ENCODE measurements at regions not wholly inside any gene's neighbourhood (a gene's known extent, or its start where the extent isn't known, plus 50 kb on each side); places are given as distances from the start of the nearest gene placed in this dataset.

- dilution Hi-C loops (cut with HindIII; ENCODE audit: low sequenced_read_pairs, unreplicated experiment) = no loop called here
- no peak for ATAC-seq (ENCODE audit: low read depth)
Measured at GRCh38 chr9:108783326-108783725, 72.5 kb downstream of the ACTL7B start.

More at GRCh38 chr9:108783326-108783725, 72.5 kb downstream of the ACTL7B start:
- TF ChIP-seq RCOR1 (IDR thresholded peaks at IDR 0.05; ENCODE audit: insufficient replicate concordance, low read length) = no peak
- H3K4me1 ChIP-seq (ENCODE audit: control insufficient read depth, insufficient read depth, low read length) = no peaks in the 10 kb centered on the region
- no peak overlapping the region for H3K27ac ChIP-seq (ENCODE audit: insufficient read depth, low read length)
- ChIA-PET POLR2A (ENCODE audit: unreplicated experiment) (no interaction called here), CTCF (no interaction called here)
- H3K18ac ChIP-seq (ENCODE audit: low read depth, low read length) = no peak overlapping the region
- no peak overlapping the region for H4K91ac ChIP-seq (ENCODE audit: insufficient read depth, low read depth, low read length)
- in situ Hi-C loops (cut with MboI; ENCODE audit: low sequenced_read_pairs) (no loop called here), intact Hi-C loops (cut with micrococcal nuclease) (no loop called here)
- no peak overlapping the region for H2AFZ ChIP-seq (replicated peaks; ENCODE audit: low read length, poor library complexity)
- no peaks in the 10 kb centered on the region for H3K9me1 ChIP-seq (ENCODE audit: insufficient read depth, low read length)
- no peak overlapping the region for H3K23ac ChIP-seq (ENCODE audit: low read depth, low read length)
- no peaks in the 10 kb centered on the region for H3K9me3 ChIP-seq (ENCODE audit: control insufficient read depth, insufficient read depth, low read length)
- no peak overlapping the region for H3K4me3 ChIP-seq (ENCODE audit: insufficient read depth, low read depth, low read length)
- no peak for DNase-seq
- no peak overlapping the region for H3K56ac ChIP-seq (ENCODE audit: extremely low read depth, insufficient read depth, low read length)
- H3K4me2 ChIP-seq (ENCODE audit: low read depth, low read length) = no peak overlapping the region
- no peaks in the 10 kb centered on the region for H3K36me3 ChIP-seq (ENCODE audit: control insufficient read depth, insufficient read depth, low read length)
- H4K8ac ChIP-seq (ENCODE audit: low read depth in 2 of 2, low read length in 2 of 2) = no peak overlapping the region
- H4K20me1 ChIP-seq (ENCODE audit: insufficient read depth, low read length) = no peaks in the 10 kb centered on the region
- no peak overlapping the region for H2AK5ac ChIP-seq (ENCODE audit: low read depth, low read length)
- no peak overlapping the region for H2BK15ac ChIP-seq (ENCODE audit: low read depth, low read length)
- no peak overlapping the region for H2BK20ac ChIP-seq (ENCODE audit: low read depth, low read length)
- H4K5ac ChIP-seq (ENCODE audit: low read depth, low read length) = no peak overlapping the region
- H3K27me3 ChIP-seq (ENCODE audit: control insufficient read depth, insufficient read depth, low read length) = peaks cover 16% of the 10 kb centered on the region
- no peak overlapping the region for H3K4ac ChIP-seq (ENCODE audit: low read depth, low read length)
- H2AK9ac ChIP-seq (replicated peaks; ENCODE audit: low read depth, low read length, poor library complexity) = no peak overlapping the region
- H3K9ac ChIP-seq (ENCODE audit: low read depth, low read length) = no peak overlapping the region
- no TSS peak for BruUV-seq (replicated peaks)
- no peaks in the 10 kb centered on the region for H3K79me1 ChIP-seq (ENCODE audit: low read depth in 1 of 2, low read length in 2 of 2)
- H2BK120ac ChIP-seq (ENCODE audit: low read depth, low read length) = no peak overlapping the region
- H3K14ac ChIP-seq (replicated peaks; ENCODE audit: low read depth, low read length) = no peak overlapping the region
- no peak overlapping the region for H2BK5ac ChIP-seq (ENCODE audit: low read depth, low read length, poor library complexity, severe bottlenecking)
- WGBS, 2 experiments (ENCODE audit: extremely low coverage in 2 of 2, insufficient read length in 1 of 2) = 61% methylated on average over 5 of the region's 6 CpGs; no CpG with 5 or more reads in 1 of the 2 experiments
